ENCODE measurements at regions not wholly inside any gene's neighbourhood (a gene's known extent, or its start where the extent isn't known, plus 50 kb on each side); places are given as distances from the start of the nearest gene placed in this dataset.

GRCh38 chr14:42163136-42163535, 556.5 kb downstream of the LRFN5 start:
- no peak for DNase-seq
- Mint-ChIP-seq H3K4me3 (ENCODE audit: unreplicated experiment) (no peak overlapping the region), H3K27me3 (ENCODE audit: unreplicated experiment) (no peaks in the 10 kb centered on the region), H3K36me3 (ENCODE audit: unreplicated experiment) (peaks cover 9% of the 10 kb centered on the region), H3K27ac (ENCODE audit: unreplicated experiment) (no peak overlapping the region), H3K9me3 (ENCODE audit: unreplicated experiment) (no peaks in the 10 kb centered on the region), H3K4me1 (ENCODE audit: low read depth, unreplicated experiment) (peaks cover 2% of the 10 kb centered on the region)
- TF ChIP-seq CTCF (IDR thresholded peaks at IDR 0.05; ENCODE audit: partially characterized antibody, unreplicated experiment): no peak

GRCh38 chr14:42159138-42159537, 552.5 kb downstream of the LRFN5 start:
- peaks cover 2% of the 10 kb centered on the region for H3K4me1 Mint-ChIP-seq (ENCODE audit: low read depth, unreplicated experiment)
- DNase-seq: no peak
- no peak overlapping the region for H3K4me3 Mint-ChIP-seq (ENCODE audit: unreplicated experiment)
- no peak overlapping the region for H3K27ac Mint-ChIP-seq (ENCODE audit: unreplicated experiment)
- no peak for TF ChIP-seq CTCF (IDR thresholded peaks at IDR 0.05; ENCODE audit: partially characterized antibody, unreplicated experiment)
- no peaks in the 10 kb centered on the region for H3K36me3 Mint-ChIP-seq (ENCODE audit: unreplicated experiment)
- H3K27me3 Mint-ChIP-seq (ENCODE audit: unreplicated experiment): no peaks in the 10 kb centered on the region
- H3K9me3 Mint-ChIP-seq (ENCODE audit: unreplicated experiment): no peaks in the 10 kb centered on the region

GRCh38 chr14:42149609-42150261, 543.1 kb downstream of the LRFN5 start:
- no peaks in the 10 kb centered on the region for H3K4me1 Mint-ChIP-seq (ENCODE audit: low read depth, unreplicated experiment)
- no peaks in the 10 kb centered on the region for H3K36me3 Mint-ChIP-seq (ENCODE audit: unreplicated experiment)
- DNase-seq: no peak

GRCh38 chr14:42145766-42146165, 539.1 kb downstream of the LRFN5 start:
- H3K9me3 Mint-ChIP-seq (ENCODE audit: unreplicated experiment): no peaks in the 10 kb centered on the region

More at GRCh38 chr14:42149609-42150261, 543.1 kb downstream of the LRFN5 start:
- Mint-ChIP-seq H3K27me3 (ENCODE audit: unreplicated experiment) (no peaks in the 10 kb centered on the region), H3K27ac (ENCODE audit: unreplicated experiment) (no peak overlapping the region), H3K9me3 (ENCODE audit: unreplicated experiment) (peaks cover 2% of the 10 kb centered on the region), H3K4me3 (ENCODE audit: unreplicated experiment) (no peak overlapping the region)
- no peak for TF ChIP-seq CTCF (IDR thresholded peaks at IDR 0.05; ENCODE audit: partially characterized antibody, unreplicated experiment)

More at GRCh38 chr14:42145766-42146165, 539.1 kb downstream of the LRFN5 start:
- no peak overlapping the region for H3K4me3 Mint-ChIP-seq (ENCODE audit: unreplicated experiment)
- no peaks in the 10 kb centered on the region for H3K36me3 Mint-ChIP-seq (ENCODE audit: unreplicated experiment)
- H3K4me1 Mint-ChIP-seq (ENCODE audit: low read depth, unreplicated experiment): no peaks in the 10 kb centered on the region
- no peak overlapping the region for H3K27ac Mint-ChIP-seq (ENCODE audit: unreplicated experiment)
- no peak for TF ChIP-seq CTCF (IDR thresholded peaks at IDR 0.05; ENCODE audit: partially characterized antibody, unreplicated experiment)
- DNase-seq: no peak
- H3K27me3 Mint-ChIP-seq (ENCODE audit: unreplicated experiment): no peaks in the 10 kb centered on the region
